HG02852 (cell line): ENCODE measurements at regions not wholly inside any gene's neighbourhood (a gene's known extent, or its start where the extent isn't known, plus 50 kb on each side); places are given as distances from the start of the nearest gene placed in this dataset.

Experiments used
- ATAC-seq: cut with Tn5 transposase; IDR thresholded peaks from one replicate; pipeline ENCODE4 v1.9.1; 2021; ENCODE audit warnings: mild to moderate bottlenecking, moderate library complexity; ENCODE audit not compliant: unreplicated experiment

GRCh38 chr11:127679816-127680545, 679.4 kb upstream of the KIRREL3 start:
- no peak for ATAC-seq

GRCh38 chr11:127678631-127679030, 678.1 kb upstream of the KIRREL3 start:
- ATAC-seq: no peak

- ATAC-seq: no peak
These were observed 677.3 kb upstream of the KIRREL3 start for GRCh38 chr11:127677660-127678425.

- no peak for ATAC-seq
These were observed 675.0 kb upstream of the KIRREL3 start for GRCh38 chr11:127675581-127675980.

GRCh38 chr11:127674754-127675153, 674.2 kb upstream of the KIRREL3 start:
- ATAC-seq: no peak

GRCh38 chr11:127670374-127671119, 670.0 kb upstream of the KIRREL3 start:
- ATAC-seq: no peak

- ATAC-seq: no peak
These were observed 655.7 kb upstream of the KIRREL3 start for GRCh38 chr11:127656116-127656836.

- no peak for ATAC-seq
These were observed 652.5 kb upstream of the KIRREL3 start for GRCh38 chr11:127653076-127653475.

GRCh38 chr11:127651888-127652221, 651.3 kb upstream of the KIRREL3 start:
- ATAC-seq: no peak

- ATAC-seq: no peak
These were observed 650.8 kb upstream of the KIRREL3 start for GRCh38 chr11:127651175-127651887.

GRCh38 chr11:127649958-127650357, 649.4 kb upstream of the KIRREL3 start:
- ATAC-seq: no peak

- no peak for ATAC-seq
These were observed 648.5 kb upstream of the KIRREL3 start for GRCh38 chr11:127649071-127649470.

GRCh38 chr11:127648583-127648982, 648.0 kb upstream of the KIRREL3 start:
- no peak for ATAC-seq

GRCh38 chr11:127644366-127644765, 643.8 kb upstream of the KIRREL3 start:
- ATAC-seq: no peak

GRCh38 chr11:127643268-127644058, 642.9 kb upstream of the KIRREL3 start:
- no peak for ATAC-seq

GRCh38 chr11:127640561-127641451, 640.2 kb upstream of the KIRREL3 start:
- ATAC-seq: peak; percentile 53

- ATAC-seq: no peak
These were observed 639.3 kb upstream of the KIRREL3 start for GRCh38 chr11:127639916-127640315.

- ATAC-seq: no peak
These were observed 632.6 kb upstream of the KIRREL3 start for GRCh38 chr11:127632976-127633680.
